LoVo (cell line): ENCODE measurements at regions not wholly inside any gene's neighbourhood (a gene's known extent, or its start where the extent isn't known, plus 50 kb on each side); places are given as distances from the start of the nearest gene placed in this dataset.
A peak's percentile ranks its signal among the peaks of the same experiment; 100 is the strongest.

Experiments
- DNase-seq: peaks from one replicate; pipeline ENCODE4 v3.0.0-alpha.2; 2016; ENCODE audit warnings: low spot score

GRCh38 chr5:128735656-128736055, 197.6 kb upstream of the FBN2 start:
- DNase-seq = peak; percentile 22

GRCh38 chr5:128736553-128736952, 198.5 kb upstream of the FBN2 start:
- DNase-seq = peak; percentile 53

DNA sequence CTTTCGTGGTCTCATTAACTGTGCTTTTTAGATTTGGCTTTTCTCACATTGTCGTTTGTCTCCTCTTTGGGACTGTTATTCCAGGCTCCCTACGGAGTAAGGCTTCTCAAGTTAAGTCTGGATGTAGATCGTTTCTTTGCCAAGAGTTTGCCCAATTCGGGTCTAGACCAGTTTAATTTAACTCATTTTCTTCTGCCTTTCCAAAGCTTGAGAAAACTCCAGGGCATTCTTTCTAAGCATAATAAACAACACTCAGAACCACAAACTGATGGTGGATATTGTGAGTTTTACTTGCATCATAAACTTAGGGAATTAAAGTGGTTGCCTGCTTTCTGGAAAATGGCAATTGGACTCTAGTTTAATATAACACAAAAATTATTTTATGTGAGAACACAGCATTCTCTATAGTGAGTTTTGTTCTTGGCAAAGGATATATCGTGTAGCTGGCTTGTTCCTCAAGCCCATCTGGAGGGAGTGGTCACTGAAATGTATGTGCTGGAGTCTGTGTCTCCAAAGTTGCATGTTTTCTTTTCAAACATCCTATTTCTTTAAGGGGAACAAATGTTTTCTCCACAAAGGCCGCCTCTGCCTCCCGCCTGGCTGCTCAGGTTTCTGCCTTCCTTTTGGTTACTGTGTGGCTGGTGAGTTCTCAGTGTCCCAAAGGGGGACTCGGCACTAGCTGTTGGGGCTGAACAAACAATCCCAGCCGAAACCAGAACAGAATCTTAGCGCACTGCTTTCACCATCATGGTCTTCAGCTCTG, 211.3 kb upstream of the FBN2 start:
- no peak for DNase-seq

- no peak for DNase-seq
Observed at GRCh38 chr5:128750155-128750554, 212.1 kb upstream of the FBN2 start.

- no peak for DNase-seq
Observed at GRCh38 chr5:128757196-128757959, 207.9 kb upstream of the SLC27A6 start.

DNA sequence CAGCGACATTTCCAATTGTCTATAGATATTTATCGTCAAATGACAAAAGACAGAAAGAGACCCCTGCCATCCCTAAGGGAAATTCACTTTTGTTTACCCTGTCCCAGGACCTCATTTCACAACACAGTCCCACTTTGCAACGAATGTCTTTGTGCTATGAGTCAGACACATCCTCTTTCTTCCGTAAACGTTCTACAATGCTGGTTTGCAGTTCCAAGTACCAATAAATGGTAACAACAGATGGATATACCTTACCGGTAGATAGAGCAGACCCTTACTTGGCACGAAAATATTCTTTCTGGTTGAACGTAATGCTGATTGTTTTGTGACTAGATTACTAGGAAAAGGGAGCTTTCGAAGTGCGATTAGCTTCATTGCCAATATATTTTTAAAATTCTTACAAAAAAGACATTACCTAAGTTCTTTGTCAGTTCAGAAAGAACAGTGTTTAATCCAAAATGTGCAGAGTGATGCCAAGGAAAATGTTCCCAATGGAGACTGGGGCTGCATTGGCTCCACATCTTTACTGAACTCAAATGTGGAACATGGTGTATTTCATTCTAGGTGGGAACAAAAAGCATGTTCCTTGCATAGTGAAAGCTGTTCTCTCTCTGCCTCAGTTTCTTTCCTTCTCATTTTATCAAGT, 202.5 kb upstream of the SLC27A6 start:
- DNase-seq = no peak

GRCh38 chr5:128763321-128763720, 202.0 kb upstream of the SLC27A6 start:
- no peak for DNase-seq

DNA sequence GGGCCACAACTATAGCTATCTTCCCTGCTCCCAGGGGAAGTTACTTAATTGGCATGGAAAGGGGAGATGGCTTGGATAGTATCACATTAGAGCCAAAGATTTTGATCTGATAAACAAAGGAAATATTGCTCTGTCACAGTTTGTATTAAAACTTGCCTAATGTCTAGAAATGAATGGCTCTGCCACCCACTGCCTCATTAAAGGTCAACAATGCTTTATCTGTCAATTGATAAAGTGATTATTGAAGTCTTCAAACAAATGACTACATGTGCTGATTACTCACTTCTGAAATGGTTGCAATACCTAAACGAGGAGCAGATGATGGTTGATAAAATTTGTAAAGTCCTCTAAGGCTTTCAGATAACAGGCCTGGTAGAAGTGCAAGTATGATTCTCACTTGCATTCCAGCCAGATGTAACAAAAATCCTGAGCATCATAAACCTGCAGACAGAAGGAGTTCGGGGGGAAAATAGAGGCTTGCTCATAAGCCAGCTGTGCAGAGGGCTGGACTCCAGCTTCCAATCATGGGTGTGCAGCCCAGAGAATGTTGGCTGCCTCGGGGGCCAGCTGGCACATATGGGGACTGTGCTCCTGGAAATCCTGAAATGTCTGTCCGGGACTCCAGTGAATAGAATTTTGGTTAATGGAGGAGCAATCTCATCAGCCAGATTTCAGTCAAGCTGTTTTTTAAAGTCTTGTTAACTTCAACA, 200.5 kb upstream of the SLC27A6 start:
- DNase-seq = no peak

GRCh38 chr5:128765448-128766061, 199.7 kb upstream of the SLC27A6 start:
- no peak for DNase-seq

DNA sequence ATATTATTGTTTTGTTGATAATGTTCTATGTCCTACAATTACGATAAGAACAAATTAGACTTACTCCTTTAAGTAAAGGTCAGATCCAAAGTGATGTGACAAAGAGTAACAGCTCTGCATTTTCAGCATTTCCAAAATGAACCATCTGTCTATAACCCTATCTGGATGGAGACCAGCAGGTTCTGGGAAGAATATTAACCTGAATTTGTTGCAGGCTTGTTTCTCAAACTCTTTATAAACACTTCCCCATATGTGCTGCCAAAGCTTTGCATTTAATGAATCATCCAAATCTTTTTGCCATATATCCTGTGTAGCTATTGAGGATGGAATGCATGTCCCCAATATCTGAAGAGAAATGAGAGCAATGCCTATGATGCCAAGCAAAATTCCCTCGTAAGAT, 198.9 kb upstream of the SLC27A6 start:
- DNase-seq = no peak

DNA sequence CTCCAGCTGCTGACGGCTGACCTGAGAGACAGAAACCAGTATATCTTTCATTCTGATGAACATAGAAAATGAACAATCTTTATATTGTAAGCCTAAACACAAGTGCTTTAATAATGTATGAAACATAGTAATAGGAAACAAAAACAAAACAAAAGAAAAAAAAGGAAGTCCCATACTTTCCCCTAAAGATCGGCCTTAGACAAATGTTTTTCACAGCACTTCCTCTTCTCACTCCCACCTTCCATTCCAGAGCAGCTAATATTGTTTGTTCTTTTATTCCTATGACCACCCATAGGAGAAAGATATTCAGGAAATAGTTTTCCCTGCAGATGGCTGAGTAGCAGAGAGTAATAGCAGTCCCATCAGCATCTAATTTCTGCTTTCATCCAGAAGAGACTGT, 194.4 kb upstream of the SLC27A6 start:
- no peak for DNase-seq

DNA sequence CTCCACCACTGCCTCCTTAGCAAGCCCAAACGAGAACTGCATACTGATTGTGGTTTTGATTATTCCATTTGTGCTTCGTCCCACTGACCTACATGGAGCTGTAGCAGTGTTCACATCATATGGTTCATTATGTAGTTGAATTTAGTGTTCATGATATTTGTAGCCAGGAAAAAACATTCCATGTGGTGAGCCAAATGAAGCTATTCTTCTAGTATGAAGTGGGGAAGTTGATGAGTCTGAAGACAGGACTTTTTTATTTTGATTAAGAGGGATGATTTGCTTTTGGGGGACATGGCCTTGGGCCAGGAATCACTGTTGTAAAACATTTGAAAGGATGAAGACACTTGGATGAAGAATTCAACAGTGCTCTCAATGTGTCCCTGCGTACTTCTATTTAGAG, 192.9 kb upstream of the SLC27A6 start:
- DNase-seq = no peak

DNA sequence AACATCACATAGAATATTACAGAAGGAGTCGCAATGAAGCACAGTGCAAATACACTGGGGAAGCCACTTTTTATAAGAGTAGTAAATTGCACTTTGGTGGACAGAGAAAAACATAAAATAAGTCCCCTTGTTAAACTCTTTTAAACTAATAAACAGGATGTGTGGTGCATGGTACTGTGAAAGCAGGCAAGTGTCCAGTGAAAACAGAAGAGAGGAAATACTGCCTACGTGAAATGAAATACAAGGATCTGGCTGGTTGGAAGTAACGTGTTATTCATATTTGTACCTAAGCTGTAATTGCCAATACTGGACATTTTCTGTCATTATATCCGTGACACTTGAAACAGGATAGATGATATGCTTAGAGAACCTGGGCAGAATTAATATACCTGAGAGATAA, 191.9 kb upstream of the SLC27A6 start:
- DNase-seq = no peak

GRCh38 chr5:128774605-128775004, 190.7 kb upstream of the SLC27A6 start:
- DNase-seq = peak; percentile 38

DNA sequence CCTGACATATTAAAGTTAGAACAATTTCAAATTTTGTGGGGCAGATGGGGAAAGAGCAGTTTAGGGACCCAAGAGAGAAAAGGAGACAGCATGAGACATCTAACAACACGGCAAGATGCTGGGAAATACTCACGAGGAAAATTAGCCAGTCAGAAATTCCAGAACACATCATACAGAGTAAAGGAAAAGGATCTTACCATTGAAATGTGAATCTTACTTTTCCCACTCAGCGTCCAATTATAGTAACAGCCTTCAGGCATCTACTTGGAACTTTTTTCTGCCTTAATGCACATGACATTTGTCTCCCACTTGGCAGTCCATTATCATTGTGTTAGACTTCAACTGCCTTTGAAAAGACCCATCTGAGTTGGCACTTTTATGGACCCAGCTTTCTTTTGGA, 189.7 kb upstream of the SLC27A6 start:
- no peak for DNase-seq

DNA sequence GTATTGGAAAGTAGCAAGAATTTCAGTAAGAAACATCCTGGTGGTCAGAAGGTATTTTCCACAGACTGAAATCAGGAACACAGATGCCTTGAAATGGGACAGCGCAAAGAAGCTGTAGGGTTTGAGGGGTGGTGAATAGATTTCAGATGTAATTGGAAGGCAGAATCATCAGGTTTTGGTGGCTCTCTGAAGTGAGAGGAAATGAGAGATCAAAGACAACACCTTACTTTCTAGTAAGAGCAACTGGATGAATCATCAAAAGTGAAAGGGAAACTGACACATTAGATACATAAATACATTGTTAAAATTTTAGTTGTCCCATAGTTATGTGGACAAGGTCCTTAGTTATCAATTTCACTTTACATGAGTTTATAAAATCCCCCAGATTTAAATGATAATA, 188.2 kb upstream of the SLC27A6 start:
- DNase-seq = peak; percentile 18

DNA sequence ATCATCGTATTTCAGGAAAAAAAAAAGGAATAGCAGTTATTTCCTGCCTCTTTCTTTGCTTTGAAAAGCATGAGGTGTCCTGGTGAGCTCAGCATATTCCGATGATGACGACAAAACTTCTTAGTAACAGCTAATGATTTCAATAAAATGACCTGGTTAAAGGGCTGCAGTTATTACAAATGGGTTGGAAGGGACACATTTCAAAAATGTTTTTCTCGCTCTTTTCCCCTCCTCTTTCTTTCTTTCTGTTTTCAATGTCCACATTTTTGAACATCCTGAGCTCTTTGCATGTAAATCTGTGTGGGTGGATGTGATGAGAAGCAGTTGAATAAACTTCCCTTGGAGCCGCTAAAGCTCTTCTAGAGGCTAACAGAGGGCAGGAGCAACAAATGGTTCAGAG, 186.8 kb upstream of the SLC27A6 start:
- no peak for DNase-seq

GRCh38 chr5:128782446-128782845, 182.8 kb upstream of the SLC27A6 start:
- peak; percentile 74 for DNase-seq

GRCh38 chr5:128784726-128785125, 180.6 kb upstream of the SLC27A6 start:
- DNase-seq = no peak

DNA sequence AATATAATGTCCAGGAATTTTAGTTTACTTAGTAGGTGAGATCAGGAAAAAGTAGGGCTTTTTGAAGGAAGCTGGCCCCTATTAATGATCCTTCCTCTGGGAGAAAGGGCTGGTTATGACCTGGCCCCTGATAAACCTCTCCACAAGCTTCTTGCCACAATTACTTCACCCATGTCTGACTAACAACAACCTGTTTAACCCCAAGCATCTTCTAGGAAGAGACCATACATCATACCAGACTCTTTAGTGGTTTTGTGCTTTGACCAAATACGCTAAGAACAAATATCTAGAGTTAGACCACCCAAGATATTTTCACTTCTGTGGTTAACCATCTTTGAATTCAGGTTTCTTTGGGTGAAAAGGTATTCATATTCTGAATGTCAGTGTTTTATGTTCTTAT, 174.0 kb upstream of the SLC27A6 start:
- DNase-seq = no peak

DNA sequence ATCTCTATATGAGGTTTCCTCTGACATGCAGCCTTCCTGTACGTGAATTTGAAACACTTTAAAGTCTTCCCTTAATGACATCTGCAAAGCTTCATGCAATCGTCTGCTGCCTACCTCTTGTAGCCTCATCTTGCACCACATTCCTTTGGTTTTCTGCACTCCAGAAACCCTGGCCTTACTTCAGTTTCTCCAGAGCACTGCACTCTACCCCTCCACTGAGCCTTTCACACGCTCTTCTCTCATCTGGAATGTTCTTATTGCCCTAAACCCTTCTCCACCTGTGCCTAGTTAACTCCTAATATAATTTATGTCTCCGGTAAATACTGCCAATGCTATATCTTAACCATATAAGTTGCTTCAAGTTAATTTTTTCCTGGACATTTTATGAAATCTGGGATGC, 168.8 kb upstream of the SLC27A6 start:
- no peak for DNase-seq

- no peak for DNase-seq
Observed at GRCh38 chr5:128798871-128799270, 166.4 kb upstream of the SLC27A6 start.
